Right cardiac atrium (tissue), 5 donors: ENCODE measurements at regions not wholly inside any gene's neighbourhood (a gene's known extent, or its start where the extent isn't known, plus 50 kb on each side); places are given as distances from the start of the nearest gene placed in this dataset.
"Not testable (repeated sequence)": the region's sequence is repeated elsewhere in the genome, so short reads cannot be mapped to it uniquely, and the experiment has no call there.

Source experiments
- ATAC-seq, 2 donors: fragments of 200-7000 bp; cut with Tn5 transposase; one replicate each; pipeline versions ENCODE4 v1.8.0 to v1.9.1; 2020; ENCODE audit warnings: moderate library complexity in 2 of 2, mild to moderate bottlenecking in 1 of 2
- DNase-seq, 3 donors: peaks; one replicate each; pipeline ENCODE4 v3.0.0-alpha.2; 2020
- H3K27ac ChIP-seq: one replicate; pipeline ENCODE4 v1.5.1; 2013; ENCODE audit warnings: mild to moderate bottlenecking, low read length, control low read depth, moderate library complexity
- H3K27me3 ChIP-seq: one replicate; pipeline ENCODE4 v1.6.1; 2013; ENCODE audit not compliant: control insufficient read depth, insufficient read depth
- H3K4me1 ChIP-seq: one replicate; pipeline ENCODE4 v1.6.1; 2013; ENCODE audit warnings: low read length; ENCODE audit not compliant: control insufficient read depth, insufficient read depth
- H3K4me3 ChIP-seq: one replicate; pipeline ENCODE4 v1.5.1; 2013; ENCODE audit warnings: low read length, control low read depth
- H3K9me3 ChIP-seq: one replicate; pipeline ENCODE4 v1.6.1; 2013; ENCODE audit warnings: low read length; ENCODE audit not compliant: control insufficient read depth
- WGBS: extraction: QIAGEN DNeasy Blood & Tissue Kit; methylation state at CpG from one replicate; pipeline ENCODE4 v1.1.7; 2013; 5-methylcytosine and 5-hydroxymethylcytosine counted together
- intact Hi-C, 4 donors: fragments of 100-400 bp; cut with DNase I; formaldehyde crosslinking; loops; one replicate each; pipeline versions ENCODE4 v1.11.0 to v1.14.0; 2022 to 2023
- donor health status: healthy with polysubstance abuse.
- donor health status: DM: no; HTN: yes; CAD: no.
- donor health status: DM: no; HTN: no; CAD: no.
- donor health status: DM: no; HTN: yes; CAD: no; lungs with severe emphysema.
- donor health status: DM: yes; HTN: yes; CAD: no.

DNA sequence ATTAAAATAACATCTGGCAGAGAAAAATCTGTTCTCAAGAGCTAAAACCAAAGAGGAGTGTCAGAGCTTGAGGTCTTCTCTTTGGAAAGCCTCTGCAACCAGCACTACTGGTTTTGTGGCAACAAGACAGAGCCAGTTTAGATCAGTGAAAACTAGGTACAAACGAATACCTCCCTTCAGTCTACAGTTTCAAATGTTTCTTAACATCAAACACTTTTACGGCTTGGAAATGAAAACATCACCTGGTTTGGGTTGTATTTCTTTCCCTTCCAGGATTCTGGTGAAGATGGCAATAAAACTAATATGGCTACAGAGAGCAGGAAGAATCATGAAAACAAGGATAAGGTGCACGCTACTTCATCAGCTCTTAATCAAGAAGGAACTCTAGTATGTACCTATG is 339.4 kb upstream of the ESRRG start:
- Histone ChIP-seq H3K27me3 (no peaks in the 10 kb centered on the region), H3K27ac (no peak overlapping the region), H3K9me3 (no peaks in the 10 kb centered on the region), H3K4me1 (no peaks in the 10 kb centered on the region), H3K4me3 (no peak overlapping the region)
- WGBS, result 75% methylated on average over 3 of the region's 3 CpGs
- intact Hi-C loops, result no loop called here
- no peak for ATAC-seq
- DNase-seq, result no peak

- ATAC-seq (no peak), DNase-seq (no peak)
- no peaks in the 10 kb centered on the region for H3K27me3 ChIP-seq
- intact Hi-C loops, result no loop called here
- 77% methylated on average over 1 of the region's 1 CpG for WGBS
- H3K27ac ChIP-seq, result no peak overlapping the region
- no peaks in the 10 kb centered on the region for H3K4me1 ChIP-seq
- H3K9me3 ChIP-seq, result peaks cover 2% of the 10 kb centered on the region
- no peak overlapping the region for H3K4me3 ChIP-seq
Observed at GRCh38 chr1:217059401-217059800, 336.2 kb upstream of the ESRRG start.

DNA sequence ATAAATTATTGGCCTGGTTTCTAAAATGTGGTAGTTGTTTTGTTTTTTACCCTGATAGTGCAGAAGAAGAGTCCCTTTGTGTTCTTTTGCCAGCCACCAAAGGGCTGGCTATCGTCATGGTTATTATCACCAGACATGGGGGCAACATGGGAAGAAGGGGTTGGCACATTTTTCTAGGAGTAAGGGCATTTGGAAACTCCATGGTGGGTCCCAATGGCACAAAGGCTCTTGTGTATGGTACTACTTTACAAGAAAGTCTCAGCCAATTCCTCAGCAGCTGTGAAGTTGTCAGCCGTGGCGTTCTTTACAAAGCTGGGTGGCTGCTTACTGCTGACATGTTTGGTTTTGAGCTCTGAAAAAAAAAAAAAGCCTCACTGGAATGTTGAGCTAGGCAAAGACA is 330.4 kb upstream of the ESRRG start:
- Histone ChIP-seq H3K9me3 (peaks cover 2% of the 10 kb centered on the region), H3K27me3 (no peaks in the 10 kb centered on the region), H3K4me1 (no peaks in the 10 kb centered on the region), H3K4me3 (no peak overlapping the region), H3K27ac (no peak overlapping the region)
- DNase-seq (no peak), ATAC-seq (no peak)
- 61% methylated on average over 3 of the region's 3 CpGs for WGBS
- intact Hi-C loops, result no loop called here

GRCh38 chr1:217052626-217053025 is 329.4 kb upstream of the ESRRG start:
- Histone ChIP-seq H3K27ac (no peak overlapping the region), H3K4me3 (no peak overlapping the region), H3K4me1 (no peaks in the 10 kb centered on the region), H3K27me3 (no peaks in the 10 kb centered on the region), H3K9me3 (peaks cover 2% of the 10 kb centered on the region)
- DNase-seq, result no peak
- no peak for ATAC-seq
- 72% methylated on average over 2 of the region's 2 CpGs for WGBS
- intact Hi-C loops, result no loop called here

DNA sequence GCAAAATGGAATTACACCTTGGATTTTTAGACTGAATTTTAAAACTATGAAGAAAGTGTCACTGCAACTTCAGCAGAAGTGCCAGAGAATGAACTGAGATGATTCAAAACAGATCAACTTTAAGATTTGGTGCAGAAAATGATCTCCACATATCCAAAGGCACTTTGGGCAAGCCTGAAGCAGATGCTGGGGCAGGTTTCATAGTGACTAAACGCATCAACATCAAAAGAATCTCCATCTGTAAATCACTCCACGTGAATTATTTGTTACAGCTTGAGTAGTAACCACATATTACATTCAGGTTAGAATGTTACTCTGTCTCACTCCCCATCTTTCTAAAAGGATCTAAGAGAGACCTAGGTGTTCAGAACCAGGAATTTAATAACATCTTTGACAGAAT is 329.0 kb upstream of the ESRRG start:
- ATAC-seq, result no peak
- peaks cover 2% of the 10 kb centered on the region for H3K9me3 ChIP-seq
- H3K4me1 ChIP-seq, result no peaks in the 10 kb centered on the region
- no peak overlapping the region for H3K4me3 ChIP-seq
- DNase-seq, result no peak
- intact Hi-C loops, result no loop called here
- WGBS, result 93% methylated on average over 2 of the region's 2 CpGs
- H3K27me3 ChIP-seq, result no peaks in the 10 kb centered on the region
- no peak overlapping the region for H3K27ac ChIP-seq

- WGBS, result 37% methylated on average over 2 of the region's 2 CpGs
- Histone ChIP-seq H3K27me3 (no peaks in the 10 kb centered on the region), H3K4me3 (no peak overlapping the region), H3K4me1 (no peaks in the 10 kb centered on the region), H3K9me3 (no peaks in the 10 kb centered on the region), H3K27ac (no peak overlapping the region)
- ATAC-seq, result no peak
- DNase-seq, result no peak
- intact Hi-C loops, result no loop called here
Observed at GRCh38 chr1:217049721-217050120, 326.5 kb upstream of the ESRRG start.

GRCh38 chr1:217049081-217049480 is 325.9 kb upstream of the ESRRG start:
- Histone ChIP-seq H3K9me3 (no peaks in the 10 kb centered on the region), H3K27ac (no peak overlapping the region), H3K4me1 (no peaks in the 10 kb centered on the region), H3K27me3 (no peaks in the 10 kb centered on the region), H3K4me3 (no peak overlapping the region)
- intact Hi-C loops, result no loop called here
- ATAC-seq, result no peak
- 90% methylated on average over 1 of the region's 1 CpG for WGBS
- no peak for DNase-seq

GRCh38 chr1:217048104-217048707 is 325.0 kb upstream of the ESRRG start:
- H3K27ac ChIP-seq, result no peak overlapping the region
- DNase-seq, result no peak
- no peak for ATAC-seq
- H3K4me3 ChIP-seq, result no peak overlapping the region
- H3K9me3 ChIP-seq, result no peaks in the 10 kb centered on the region
- H3K27me3 ChIP-seq, result no peaks in the 10 kb centered on the region
- intact Hi-C loops, result no loop called here
- WGBS, result 63% methylated on average over 5 of the region's 5 CpGs
- no peaks in the 10 kb centered on the region for H3K4me1 ChIP-seq

- no peaks in the 10 kb centered on the region for H3K27me3 ChIP-seq
- 57% methylated on average over 1 of the region's 1 CpG for WGBS
- intact Hi-C loops, result no loop called here
- H3K27ac ChIP-seq, result no peak overlapping the region
- DNase-seq (no peak), ATAC-seq (no peak)
- no peaks in the 10 kb centered on the region for H3K9me3 ChIP-seq
- no peak overlapping the region for H3K4me3 ChIP-seq
- H3K4me1 ChIP-seq, result no peaks in the 10 kb centered on the region
Observed at GRCh38 chr1:217040711-217041455, 317.7 kb upstream of the ESRRG start.

DNA sequence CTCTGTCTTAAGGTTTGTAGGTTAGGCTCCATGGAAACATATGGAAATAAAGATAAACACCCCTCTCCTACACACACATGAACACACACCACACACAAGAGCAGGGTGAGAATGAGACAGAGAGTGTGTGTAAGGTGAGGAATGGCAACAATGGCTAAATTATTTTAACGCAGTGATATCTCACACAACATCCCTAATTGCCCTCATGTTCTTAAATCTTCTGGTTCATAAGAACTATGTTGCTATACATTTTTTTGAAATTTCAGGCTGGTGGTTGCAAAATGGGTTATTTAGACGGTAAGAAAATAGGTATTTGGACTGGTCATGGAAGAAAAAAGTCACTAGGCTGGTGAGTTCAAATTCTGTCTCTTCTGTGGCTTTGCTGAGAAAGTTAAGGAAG is 316.7 kb upstream of the ESRRG start:
- DNase-seq (no peak), ATAC-seq (no peak)
- 87% methylated on average over 2 of the region's 2 CpGs for WGBS
- Histone ChIP-seq H3K9me3 (no peaks in the 10 kb centered on the region), H3K4me1 (no peaks in the 10 kb centered on the region), H3K27me3 (no peaks in the 10 kb centered on the region), H3K4me3 (no peak overlapping the region), H3K27ac (no peak overlapping the region)
- intact Hi-C loops, result no loop called here

GRCh38 chr1:217039139-217039538 is 315.9 kb upstream of the ESRRG start:
- DNase-seq, H3K9me3 ChIP-seq, H3K27me3 ChIP-seq, H3K4me1 ChIP-seq, H3K27ac ChIP-seq, ATAC-seq, H3K4me3 ChIP-seq, intact Hi-C loops: not testable (repeated sequence)
- 91% methylated on average over 3 of the region's 3 CpGs for whole genome bisulfite sequencing

DNA sequence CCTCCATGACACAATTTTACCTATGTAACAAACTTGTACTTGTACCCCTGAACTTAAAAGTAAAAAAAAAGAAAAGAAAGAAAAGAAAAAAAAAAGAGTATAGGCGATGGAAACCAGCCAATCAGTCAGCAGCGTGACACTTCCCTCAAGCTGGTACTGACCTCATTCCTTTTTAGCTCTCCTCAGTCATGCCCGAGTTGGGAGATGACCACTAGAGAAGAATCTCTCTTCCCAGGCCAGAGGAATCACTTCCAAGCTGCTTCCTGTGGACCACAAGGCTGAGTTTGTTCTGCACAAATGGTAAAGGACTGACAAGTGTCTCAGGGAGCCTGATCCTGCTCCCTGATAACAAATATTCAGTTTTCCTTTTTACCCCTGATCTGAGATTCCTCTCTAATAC is 313.5 kb upstream of the ESRRG start:
- intact Hi-C loops, result no loop called here
- Histone ChIP-seq H3K4me3 (no peak overlapping the region), H3K4me1 (peaks cover 5% of the 10 kb centered on the region), H3K9me3 (no peaks in the 10 kb centered on the region), H3K27me3 (no peaks in the 10 kb centered on the region), H3K27ac (no peak overlapping the region)
- 77% methylated on average over 3 of the region's 3 CpGs for WGBS
- DNase-seq (no peak), ATAC-seq (no peak)
